ENCODE measurements at regions not wholly inside any gene's neighbourhood (a gene's known extent, or its start where the extent isn't known, plus 50 kb on each side); places are given as distances from the start of the nearest gene placed in this dataset.

- Histone ChIP-seq H3K27ac (peak overlapping the region; percentile 96 to 100 (median 98)), H3K4me3 (peak overlapping the region in 3 of 4 donors; percentile 20 to 83 (median 72)), H3K4me1 (replicated peaks in 1 of 2) (peaks cover 39 to 51% of the 10 kb centered on the region in 2 donors), H3K27me3 (no peaks in the 10 kb centered on the region), H3K36me3 (replicated peaks in 1 of 2) (no peaks in the 10 kb centered on the region), H3K9me3 (replicated peaks in 1 of 3) (no peaks in the 10 kb centered on the region)
- TF ChIP-seq CTCF (IDR thresholded peaks at IDR 0.05) (no peak), POLR2A (IDR thresholded peaks at IDR 0.05) (peak; percentile 55 to 92)
- peak; percentile 95 to 98 (median 96) for DNase-seq
- 3 to 11% (median 4%) methylated on average over 11 to 24 of the region's 24 CpGs for WGBS, 4 donors
- intact Hi-C loops (cut with DNase I): loop anchor here (5.0 to 10.0 kb wide), 2 partner anchors 55 to 57 kb away; no protein-coding TSS in a partner anchor
Measured at GRCh38 chr22:46069521-46070214, 80.7 kb upstream of the PPARA start.

GRCh38 chr22:46070215-46070802 is 80.0 kb upstream of the PPARA start:
- DNase-seq: peak; percentile 81 to 95 (median 91)
- H3K36me3 ChIP-seq (replicated peaks in 1 of 2): no peaks in the 10 kb centered on the region
- H3K4me1 ChIP-seq (replicated peaks in 1 of 2): peaks cover 41 to 53% of the 10 kb centered on the region in 2 donors
- 0 to 1% (median 0%) methylated on average over 2 to 57 of the region's 57 CpGs for WGBS, 4 donors
- H3K9me3 ChIP-seq (replicated peaks in 1 of 3): no peaks in the 10 kb centered on the region
- no peak for TF ChIP-seq CTCF (IDR thresholded peaks at IDR 0.05)
- peak in 1 of 2 donors; percentile 0 for TF ChIP-seq POLR2A (IDR thresholded peaks at IDR 0.05)
- no peaks in the 10 kb centered on the region for H3K27me3 ChIP-seq
- intact Hi-C loops (cut with DNase I): loop anchor here (5.0 to 10.0 kb wide), 2 partner anchors 56 to 58 kb away; no protein-coding TSS in a partner anchor
- peak overlapping the region; percentile 96 to 100 (median 98) for H3K27ac ChIP-seq
- peak overlapping the region in 3 of 4 donors; percentile 62 to 83 (median 72) for H3K4me3 ChIP-seq

- Histone ChIP-seq H3K27me3 (no peaks in the 10 kb centered on the region), H3K27ac (peak overlapping the region; percentile 96 to 100 (median 98)), H3K4me1 (replicated peaks in 1 of 2) (peaks cover 41 to 53% of the 10 kb centered on the region in 2 donors), H3K9me3 (replicated peaks in 1 of 3) (no peaks in the 10 kb centered on the region), H3K4me3 (peak overlapping the region in 3 of 4 donors; percentile 62 to 83 (median 72)), H3K36me3 (replicated peaks in 1 of 2) (peaks cover 0 to 5% of the 10 kb centered on the region in 2 donors)
- intact Hi-C loops (cut with DNase I): loop anchor here (5.0 to 10.0 kb wide), 2 partner anchors 56 to 59 kb away; no protein-coding TSS in a partner anchor
- WGBS, 4 donors: 0 to 1% (median 0%) methylated on average over 6 to 108 of the region's 112 CpGs; no CpG with 5 or more reads in 1 of the 4 donors
- DNase-seq: peak; percentile 45 to 83 (median 64)
- TF ChIP-seq CTCF (IDR thresholded peaks at IDR 0.05) (no peak), POLR2A (IDR thresholded peaks at IDR 0.05) (no peak)
Measured at GRCh38 chr22:46070803-46071450, 79.4 kb upstream of the PPARA start.

Data from adrenal gland (tissue), 9 donors.